Cardiac fibroblast (primary cell): ENCODE measurements at regions not wholly inside any gene's neighbourhood (a gene's known extent, or its start where the extent isn't known, plus 50 kb on each side); places are given as distances from the start of the nearest gene placed in this dataset.
"Not testable (repeated sequence)": the region's sequence is repeated elsewhere in the genome, so short reads cannot be mapped to it uniquely, and the experiment has no call there.

ENCODE experiments used
- DNase-seq, 2 donors: peaks; one replicate each; pipeline versions ENCODE4 v3.0.0 to v3.0.0-alpha.2; 2010; ENCODE audit warnings: low read depth in 2 of 2
- H3K4me3 ChIP-seq, 2 donors: replicated peaks in 1 of 2; 1 replicate in 1 of 2; 2 replicates in 1 of 2; pipeline ENCODE4 v1.5.1; 2011; ENCODE audit warnings: low read depth in 2 of 2, low read length in 2 of 2, mild to moderate bottlenecking in 2 of 2, moderate library complexity in 1 of 2
- CTCF ChIP-seq: IDR thresholded peaks from one replicate; pipeline ENCODE4 v1.5.1; 2011; ENCODE audit warnings: low read depth, mild to moderate bottlenecking, low read length, inconsistent platforms

DNA sequence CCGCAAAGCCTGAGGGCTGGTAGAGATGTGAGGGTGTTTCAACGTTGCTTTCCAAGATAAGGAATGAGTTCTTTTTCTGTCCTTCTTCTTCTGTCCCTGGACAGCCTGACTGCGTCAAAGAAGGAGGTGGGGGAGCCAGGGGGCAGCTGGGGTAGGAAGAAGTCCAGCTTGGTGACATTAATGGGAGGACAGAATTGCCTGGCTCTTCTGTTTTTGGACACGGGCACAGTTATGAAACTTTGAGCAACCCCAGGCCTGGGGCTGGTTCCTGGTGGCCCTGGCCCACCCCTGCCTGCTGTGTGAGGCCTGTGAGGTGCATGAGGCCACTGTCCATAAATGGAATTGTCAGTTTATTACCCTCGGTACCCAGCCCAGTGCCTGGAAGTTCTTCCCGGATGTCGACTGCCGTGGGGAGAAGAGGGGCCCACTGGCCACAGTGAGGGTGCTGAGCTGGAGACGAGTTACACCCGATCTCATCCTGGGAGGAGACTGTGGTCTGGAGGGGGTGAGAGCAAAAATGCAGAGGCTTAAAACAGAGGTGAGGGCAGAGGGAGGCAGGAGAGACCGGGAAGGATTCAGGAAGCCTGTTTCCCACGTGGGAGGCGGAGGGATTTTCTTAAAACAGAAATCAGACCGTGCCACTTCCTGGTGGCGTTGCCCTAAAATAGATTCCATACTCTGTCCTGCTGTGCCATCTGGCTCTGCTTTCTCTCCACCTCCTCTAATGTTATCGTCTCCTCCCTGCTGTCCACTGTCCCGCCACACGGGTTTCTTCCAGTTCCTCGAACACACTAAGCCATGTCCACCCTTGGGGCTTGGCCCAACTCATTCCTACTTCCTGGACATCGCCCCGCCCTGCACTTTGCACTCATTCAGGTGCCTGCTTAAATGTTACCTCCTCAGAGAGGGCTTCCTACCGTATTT lies 59.7 kb upstream of the RASD2 start:
- DNase-seq: no peak
- no peak for TF ChIP-seq CTCF
- H3K4me3 ChIP-seq: no peak overlapping the region

DNA sequence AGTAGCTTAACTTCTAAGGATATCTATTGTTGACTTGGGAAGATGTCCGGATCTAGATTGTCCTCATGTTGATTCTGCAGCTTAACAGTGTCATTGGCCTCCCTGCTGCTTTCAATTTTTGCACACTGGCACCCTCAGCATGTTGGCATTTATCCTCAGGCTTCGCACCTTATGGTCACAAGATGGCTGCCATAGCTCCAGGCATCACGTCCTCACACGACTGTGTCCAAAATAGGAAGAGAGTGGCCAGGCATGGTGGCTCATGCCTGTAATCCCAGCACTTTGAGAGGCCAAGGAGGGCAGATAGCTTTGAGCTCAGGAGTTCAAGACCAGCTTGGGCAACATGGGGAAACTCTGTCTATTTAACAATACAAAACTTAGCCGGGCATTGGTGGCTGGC lies 58.3 kb upstream of the RASD2 start:
- no peak overlapping the region for H3K4me3 ChIP-seq
- no peak for DNase-seq
- TF ChIP-seq CTCF: no peak

DNA sequence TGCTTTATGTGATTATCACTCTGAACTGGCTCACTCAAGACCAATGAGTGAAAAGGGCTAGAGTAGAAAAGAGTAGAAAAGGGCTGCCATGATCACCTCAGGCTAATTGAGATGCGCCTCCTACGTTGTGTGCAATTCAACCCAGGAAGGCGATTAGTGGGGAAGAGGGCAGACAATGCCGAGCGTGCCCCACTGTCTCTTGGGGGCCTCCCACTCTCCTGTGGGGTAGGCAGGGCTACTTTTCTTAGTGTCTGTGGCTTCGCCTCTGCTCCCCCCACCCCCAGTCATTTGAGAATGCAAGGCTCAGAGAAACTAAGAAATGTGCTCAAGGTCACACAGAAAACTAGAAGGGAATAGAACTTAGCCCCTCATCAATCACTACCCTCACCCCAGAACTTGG lies 57.7 kb upstream of the RASD2 start:
- DNase-seq: no peak
- TF ChIP-seq CTCF: no peak
- no peak overlapping the region for H3K4me3 ChIP-seq

DNA sequence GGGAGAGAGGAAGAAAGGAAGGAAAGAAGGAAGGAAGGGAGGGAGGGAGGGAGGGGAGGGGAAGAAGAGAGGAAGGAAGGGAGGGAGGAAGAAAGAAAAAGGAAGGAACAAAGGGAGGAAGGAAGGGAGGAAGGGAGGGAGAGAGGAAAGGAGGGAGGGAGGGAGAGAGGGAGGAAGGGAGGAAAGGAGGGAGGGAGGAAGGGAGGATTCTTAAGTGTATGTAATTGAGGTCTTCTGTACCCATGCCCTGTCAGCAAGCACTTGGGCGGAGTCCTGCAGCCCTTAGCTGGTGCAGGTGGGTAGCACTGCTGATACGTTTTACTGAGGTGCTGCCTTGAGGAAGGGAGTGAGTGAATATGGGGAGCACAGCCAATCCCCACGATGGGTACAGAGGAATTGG lies 56.9 kb upstream of the RASD2 start:
- no peak for DNase-seq
- H3K4me3 ChIP-seq: no peak overlapping the region
- TF ChIP-seq CTCF: no peak

DNA sequence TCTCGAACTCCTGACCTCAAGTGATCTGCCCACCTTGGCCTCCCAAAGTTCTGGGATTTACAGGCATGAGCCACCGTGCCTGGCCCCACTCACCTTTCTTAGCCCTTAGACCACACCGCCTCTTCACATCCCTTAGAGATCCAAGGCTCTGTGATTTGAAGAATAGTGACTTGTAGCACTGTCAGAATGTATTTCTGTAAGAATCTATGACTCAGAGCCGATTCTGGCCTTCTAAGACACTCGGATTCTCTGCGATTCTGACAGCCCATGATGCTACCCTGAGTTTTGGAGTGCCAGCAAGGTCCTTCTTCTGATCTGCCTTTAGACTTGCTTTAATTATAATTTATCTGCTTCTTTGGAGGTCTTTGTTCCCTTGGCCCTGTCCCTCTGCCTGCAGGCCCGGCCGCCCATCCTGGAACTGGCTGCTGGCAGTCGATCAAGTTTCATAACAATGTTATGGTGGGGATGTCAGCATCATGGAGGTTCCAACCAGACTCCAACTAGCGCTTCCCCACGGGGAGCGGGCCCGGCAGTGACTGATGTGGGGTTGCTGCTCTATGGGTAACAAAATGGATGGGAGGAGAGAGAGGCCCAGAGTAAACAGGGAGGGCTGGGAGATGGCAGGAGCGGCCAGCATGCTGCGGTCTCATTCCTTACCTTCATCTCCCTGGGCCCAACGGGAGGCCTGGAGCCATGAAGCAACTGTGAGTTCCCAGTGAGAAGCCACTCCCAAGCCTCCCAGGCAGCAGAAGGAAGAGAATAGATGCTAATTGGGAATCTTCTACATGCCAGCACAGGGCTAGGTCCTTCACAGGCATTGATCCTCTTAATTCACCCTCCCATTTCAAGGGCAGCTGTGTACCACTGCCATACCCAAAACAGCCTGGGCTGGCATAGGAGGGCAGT lies 55.7 kb upstream of the RASD2 start:
- no peak overlapping the region for H3K4me3 ChIP-seq
- DNase-seq: peak in 1 of 2 donors; percentile 27
- no peak for TF ChIP-seq CTCF

GRCh38 chr22:35486116-35486631 lies 54.5 kb upstream of the RASD2 start:
- H3K4me3 ChIP-seq: no peak overlapping the region
- no peak for TF ChIP-seq CTCF
- DNase-seq: no peak

DNA sequence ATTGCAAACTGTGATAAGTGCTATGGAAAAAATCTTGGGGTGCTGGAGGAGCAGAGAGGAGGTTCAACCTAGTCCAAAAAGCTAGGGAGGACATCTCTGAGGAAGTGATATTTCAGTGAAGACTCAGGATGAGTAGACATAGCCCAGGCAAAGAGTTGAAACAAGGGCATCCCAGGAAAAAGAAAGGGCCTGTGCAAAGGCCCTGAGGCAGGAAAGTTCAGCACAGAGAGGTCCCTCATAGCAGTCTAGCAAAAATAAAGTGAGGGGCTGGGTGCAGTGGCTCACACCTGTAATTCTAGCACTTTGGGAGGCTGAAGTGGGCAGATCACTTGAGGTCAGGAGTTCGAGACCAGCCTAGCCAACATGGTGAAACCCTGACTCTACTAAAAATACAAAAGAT lies 53.0 kb upstream of the RASD2 start:
- DNase-seq, H3K4me3 ChIP-seq: not testable (repeated sequence)
